CD1c-positive myeloid dendritic cell (primary cell): ENCODE measurements at regions not wholly inside any gene's neighbourhood (a gene's known extent, or its start where the extent isn't known, plus 50 kb on each side); places are given as distances from the start of the nearest gene placed in this dataset.

Experiments
- DNase-seq: peaks from one replicate; pipeline ENCODE4 v3.0.0-alpha.2; 2016; ENCODE audit errors: extremely low spot score

- peak; percentile 63 for DNase-seq
Observed at GRCh38 chr2:16900405-16901025, 234.9 kb upstream of the CYRIA start.

GRCh38 chr2:16899958-16900357 is 234.3 kb upstream of the CYRIA start:
- DNase-seq = no peak

GRCh38 chr2:16890081-16890480 is 224.4 kb upstream of the CYRIA start:
- DNase-seq = no peak

GRCh38 chr2:16885027-16885426 is 219.4 kb upstream of the CYRIA start:
- DNase-seq = no peak

- DNase-seq = peak; percentile 20
Observed at GRCh38 chr2:16882706-16883105, 217.1 kb upstream of the CYRIA start.

GRCh38 chr2:16881122-16881521 is 215.5 kb upstream of the CYRIA start:
- no peak for DNase-seq

- peak; percentile 58 for DNase-seq
Observed at GRCh38 chr2:16871411-16871810, 205.8 kb upstream of the CYRIA start.

- DNase-seq = peak; percentile 6
Observed at GRCh38 chr2:16870491-16871076, 204.9 kb upstream of the CYRIA start.

GRCh38 chr2:16869711-16870110 is 204.1 kb upstream of the CYRIA start:
- DNase-seq = no peak

GRCh38 chr2:16862471-16862870 is 196.8 kb upstream of the CYRIA start:
- peak; percentile 81 for DNase-seq

- peak; percentile 88 for DNase-seq
Observed at GRCh38 chr2:16861530-16861929, 195.9 kb upstream of the CYRIA start.

GRCh38 chr2:16861111-16861510 is 195.5 kb upstream of the CYRIA start:
- peak; percentile 47 for DNase-seq

- DNase-seq = no peak
Observed at GRCh38 chr2:16860627-16861026, 195.0 kb upstream of the CYRIA start.

- no peak for DNase-seq
Observed at GRCh38 chr2:16855183-16855582, 189.5 kb upstream of the CYRIA start.

GRCh38 chr2:16853088-16853487 is 187.5 kb upstream of the CYRIA start:
- DNase-seq = no peak

- DNase-seq = no peak
Observed at GRCh38 chr2:16852651-16853050, 187.0 kb upstream of the CYRIA start.

- no peak for DNase-seq
Observed at GRCh38 chr2:16851126-16851525, 185.5 kb upstream of the CYRIA start.

- no peak for DNase-seq
Observed at GRCh38 chr2:16840496-16841172, 175.0 kb upstream of the CYRIA start.

- no peak for DNase-seq
Observed at GRCh38 chr2:16832910-16833309, 167.3 kb upstream of the CYRIA start.

GRCh38 chr2:16828828-16829160 is 163.2 kb upstream of the CYRIA start:
- no peak for DNase-seq

GRCh38 chr2:16828044-16828827 is 162.6 kb upstream of the CYRIA start:
- no peak for DNase-seq

GRCh38 chr2:16824472-16824871 is 158.8 kb upstream of the CYRIA start:
- DNase-seq = no peak

GRCh38 chr2:16821692-16822091 is 156.1 kb upstream of the CYRIA start:
- no peak for DNase-seq
